Thyroid gland (tissue), 4 donors: ENCODE measurements at regions not wholly inside any gene's neighbourhood (a gene's known extent, or its start where the extent isn't known, plus 50 kb on each side); places are given as distances from the start of the nearest gene placed in this dataset.

Experiments
- CTCF ChIP-seq, 6 experiments: fragments of 200-600 bp in 3 of 6; fragments of 450-650 bp in 3 of 6; sonication (generic) in 3 of 6; IDR thresholded peaks; one replicate each; pipeline ENCODE4 v1.5.1; 2016 to 2019; ENCODE audit warnings: antibody characterized with exemption in 6 of 6, mild to moderate bottlenecking in 2 of 6, inconsistent platforms in 1 of 6, moderate library complexity in 1 of 6
- POLR2A ChIP-seq, 2 donors: fragments of 450-650 bp; IDR thresholded peaks; one replicate each; pipeline ENCODE4 v1.6.1; 2017; ENCODE audit warnings: antibody characterized with exemption in 2 of 2, mild to moderate bottlenecking in 2 of 2, moderate library complexity in 1 of 2

GRCh38 chrX:17917945-17918577 is 57.0 kb upstream of the RAI2 start:
- TF ChIP-seq CTCF (IDR thresholded peaks at IDR 0.05): no peak
- TF ChIP-seq POLR2A (IDR thresholded peaks at IDR 0.05): no peak
